Tibial nerve (tissue), 4 donors: ENCODE measurements at regions not wholly inside any gene's neighbourhood (a gene's known extent, or its start where the extent isn't known, plus 50 kb on each side); places are given as distances from the start of the nearest gene placed in this dataset.
A peak's percentile ranks its signal among the peaks of the same experiment; 100 is the strongest.

ENCODE experiments used
- DNase-seq, 2 donors: peaks; one replicate each; pipeline ENCODE4 v3.0.0-alpha.2; 2019; ENCODE audit warnings: low spot score in 2 of 2
- H3K27ac ChIP-seq, 4 donors: fragments of 200-600 bp; sonication (generic) in 3 of 4; one replicate each; pipeline ENCODE4 v1.5.1; 2017 to 2019; ENCODE audit warnings: mild to moderate bottlenecking in 1 of 4
- H3K27me3 ChIP-seq, 2 donors: fragments of 200-600 bp; sonication (generic) in 1 of 2; one replicate each; pipeline versions ENCODE4 v1.5.1 to v1.6.0; 2017 to 2019
- H3K36me3 ChIP-seq, 3 donors: fragments of 200-600 bp; sonication (generic); one replicate each; pipeline ENCODE4 v1.5.1; 2018 to 2019
- H3K4me1 ChIP-seq, 4 donors: fragments of 200-600 bp; sonication (generic) in 3 of 4; one replicate each; pipeline ENCODE4 v1.5.1; 2017 to 2019
- H3K4me3 ChIP-seq, 4 donors: fragments of 200-600 bp; sonication (generic) in 3 of 4; one replicate each; pipeline ENCODE4 v1.5.1; 2017 to 2019; ENCODE audit warnings: mild to moderate bottlenecking in 1 of 4, moderate library complexity in 1 of 4
- H3K9me3 ChIP-seq, 4 donors: fragments of 200-600 bp; sonication (generic) in 3 of 4; one replicate each; pipeline ENCODE4 v1.5.1; 2017 to 2019
- CTCF ChIP-seq, 5 experiments: fragments of 200-600 bp in 3 of 5; fragments of 450-650 bp in 2 of 5; sonication (generic) in 3 of 5; IDR thresholded peaks; one replicate each; pipeline ENCODE4 v1.5.1; 2016 to 2019; ENCODE audit warnings: antibody characterized with exemption in 5 of 5, mild to moderate bottlenecking in 3 of 5, moderate library complexity in 2 of 5
- EP300 ChIP-seq, 2 donors: sonication (generic); formaldehyde crosslinking; IDR thresholded peaks; one replicate each; pipeline ENCODE4 v1.6.1; 2017; ENCODE audit warnings: antibody characterized with exemption in 2 of 2, mild to moderate bottlenecking in 1 of 2
- POLR2A ChIP-seq, 2 donors: fragments of 450-650 bp; IDR thresholded peaks; one replicate each; pipeline ENCODE4 v1.6.1; 2017; ENCODE audit warnings: antibody characterized with exemption in 2 of 2, mild to moderate bottlenecking in 2 of 2, moderate library complexity in 2 of 2
- WGBS, 2 donors: methylation state at CpG; one replicate each; pipeline ENCODE4 v1.1.5; 2018; 5-methylcytosine and 5-hydroxymethylcytosine counted together

GRCh38 chr16:72666267-72666666 is 381.7 kb downstream of the ZFHX3 start:
- no peaks in the 10 kb centered on the region for H3K27me3 ChIP-seq
- WGBS, 2 donors = 92 to 94% methylated on average over 2 of the region's 2 CpGs
- DNase-seq = no peak
- TF ChIP-seq CTCF (IDR thresholded peaks at IDR 0.05) (no peak), POLR2A (IDR thresholded peaks at IDR 0.05) (no peak), EP300 (IDR thresholded peaks at IDR 0.05) (no peak)
- H3K27ac ChIP-seq = no peak overlapping the region
- H3K36me3 ChIP-seq = no peaks in the 10 kb centered on the region
- H3K4me1 ChIP-seq = peaks cover 0 to 22% (median 9%) of the 10 kb centered on the region in 4 donors
- no peaks in the 10 kb centered on the region for H3K9me3 ChIP-seq
- no peak overlapping the region for H3K4me3 ChIP-seq

GRCh38 chr16:72665701-72666100 is 382.2 kb downstream of the ZFHX3 start:
- H3K36me3 ChIP-seq = no peaks in the 10 kb centered on the region
- TF ChIP-seq POLR2A (IDR thresholded peaks at IDR 0.05) (no peak), EP300 (IDR thresholded peaks at IDR 0.05) (no peak), CTCF (IDR thresholded peaks at IDR 0.05) (no peak)
- no peak for DNase-seq
- peak overlapping the region in 3 of 4 donors; percentile 51 to 74 (median 70) for H3K4me3 ChIP-seq
- WGBS, 2 donors = 16% methylated on average over 4 of the region's 4 CpGs
- no peaks in the 10 kb centered on the region for H3K27me3 ChIP-seq
- H3K9me3 ChIP-seq = no peaks in the 10 kb centered on the region
- peak overlapping the region in 1 of 4 donors; percentile 76 for H3K27ac ChIP-seq
- peaks cover 0 to 22% (median 9%) of the 10 kb centered on the region in 4 donors for H3K4me1 ChIP-seq

- WGBS, 2 donors = 1% methylated on average over 60 of the region's 60 CpGs
- Histone ChIP-seq H3K36me3 (no peaks in the 10 kb centered on the region), H3K4me1 (peaks cover 0 to 22% (median 9%) of the 10 kb centered on the region in 4 donors), H3K27ac (peak overlapping the region in 3 of 4 donors; percentile 41 to 76 (median 73)), H3K27me3 (no peaks in the 10 kb centered on the region), H3K9me3 (no peaks in the 10 kb centered on the region), H3K4me3 (peak overlapping the region; percentile 51 to 76 (median 72))
- peak; percentile 91 to 96 for DNase-seq
- TF ChIP-seq POLR2A (IDR thresholded peaks at IDR 0.05) = peak in 1 of 2 donors; percentile 35
- peak in 1 of 5 experiments; percentile 43 for TF ChIP-seq CTCF (IDR thresholded peaks at IDR 0.05)
- peak in 1 of 2 donors; percentile 33 for TF ChIP-seq EP300 (IDR thresholded peaks at IDR 0.05)
These were observed 383.2 kb downstream of the ZFHX3 start for GRCh38 chr16:72664509-72665408.

GRCh38 chr16:72664056-72664508 is 383.8 kb downstream of the ZFHX3 start:
- peak overlapping the region in 2 of 4 donors; percentile 73 to 76 for H3K27ac ChIP-seq
- no peaks in the 10 kb centered on the region for H3K9me3 ChIP-seq
- DNase-seq = no peak
- H3K4me1 ChIP-seq = peaks cover 0 to 22% (median 9%) of the 10 kb centered on the region in 4 donors
- peak overlapping the region; percentile 51 to 76 (median 72) for H3K4me3 ChIP-seq
- no peaks in the 10 kb centered on the region for H3K36me3 ChIP-seq
- 1 to 2% methylated on average over 18 of the region's 18 CpGs for WGBS, 2 donors
- TF ChIP-seq POLR2A (IDR thresholded peaks at IDR 0.05) (no peak), EP300 (IDR thresholded peaks at IDR 0.05) (no peak), CTCF (IDR thresholded peaks at IDR 0.05) (no peak)
- no peaks in the 10 kb centered on the region for H3K27me3 ChIP-seq
